ENCODE measurements at regions not wholly inside any gene's neighbourhood (a gene's known extent, or its start where the extent isn't known, plus 50 kb on each side); places are given as distances from the start of the nearest gene placed in this dataset.

GRCh38 chr3:25128735-25129134, 299.3 kb upstream of the RARB start:
- H3K4me3 Mint-ChIP-seq (ENCODE audit: unreplicated experiment), result no peak overlapping the region
- no peaks in the 10 kb centered on the region for H3K27me3 Mint-ChIP-seq (ENCODE audit: unreplicated experiment)
- no peak for DNase-seq (ENCODE audit: extremely low spot score, unreplicated experiment)
- H3K36me3 Mint-ChIP-seq (ENCODE audit: unreplicated experiment), result peaks cover 3% of the 10 kb centered on the region
- H3K9me3 Mint-ChIP-seq (ENCODE audit: unreplicated experiment), result peaks cover 8% of the 10 kb centered on the region
- H3K27ac Mint-ChIP-seq (ENCODE audit: unreplicated experiment), result no peak overlapping the region
- no peak for TF ChIP-seq CTCF (IDR thresholded peaks at IDR 0.05)
- peaks cover 7% of the 10 kb centered on the region for H3K4me1 Mint-ChIP-seq (ENCODE audit: unreplicated experiment)

GRCh38 chr3:25130724-25131520, 297.1 kb upstream of the RARB start:
- H3K27me3 Mint-ChIP-seq (ENCODE audit: unreplicated experiment), result no peaks in the 10 kb centered on the region
- H3K4me3 Mint-ChIP-seq (ENCODE audit: unreplicated experiment), result no peak overlapping the region
- peaks cover 3% of the 10 kb centered on the region for H3K36me3 Mint-ChIP-seq (ENCODE audit: unreplicated experiment)
- no peak for DNase-seq (ENCODE audit: extremely low spot score, unreplicated experiment)
- H3K4me1 Mint-ChIP-seq (ENCODE audit: unreplicated experiment), result peaks cover 10% of the 10 kb centered on the region
- TF ChIP-seq CTCF (IDR thresholded peaks at IDR 0.05), result no peak
- H3K27ac Mint-ChIP-seq (ENCODE audit: unreplicated experiment), result no peak overlapping the region
- peaks cover 8% of the 10 kb centered on the region for H3K9me3 Mint-ChIP-seq (ENCODE audit: unreplicated experiment)

- H3K36me3 Mint-ChIP-seq (ENCODE audit: unreplicated experiment), result no peaks in the 10 kb centered on the region
- no peaks in the 10 kb centered on the region for H3K27me3 Mint-ChIP-seq (ENCODE audit: unreplicated experiment)
- H3K4me1 Mint-ChIP-seq (ENCODE audit: unreplicated experiment), result peaks cover 10% of the 10 kb centered on the region
Measured at GRCh38 chr3:25133588-25133987, 294.5 kb upstream of the RARB start.

GRCh38 chr3:25137606-25138005, 290.5 kb upstream of the RARB start:
- H3K9me3 Mint-ChIP-seq (ENCODE audit: unreplicated experiment), result no peaks in the 10 kb centered on the region
- H3K27ac Mint-ChIP-seq (ENCODE audit: unreplicated experiment), result no peak overlapping the region
- H3K36me3 Mint-ChIP-seq (ENCODE audit: unreplicated experiment), result no peaks in the 10 kb centered on the region
- TF ChIP-seq CTCF (IDR thresholded peaks at IDR 0.05), result no peak
- no peaks in the 10 kb centered on the region for H3K27me3 Mint-ChIP-seq (ENCODE audit: unreplicated experiment)
- peaks cover 10% of the 10 kb centered on the region for H3K4me1 Mint-ChIP-seq (ENCODE audit: unreplicated experiment)
- no peak for DNase-seq (ENCODE audit: extremely low spot score, unreplicated experiment)
- H3K4me3 Mint-ChIP-seq (ENCODE audit: unreplicated experiment), result no peak overlapping the region

More at GRCh38 chr3:25133588-25133987, 294.5 kb upstream of the RARB start:
- Mint-ChIP-seq H3K9me3 (ENCODE audit: unreplicated experiment) (no peaks in the 10 kb centered on the region), H3K27ac (ENCODE audit: unreplicated experiment) (peak overlapping the region; percentile 43), H3K4me3 (ENCODE audit: unreplicated experiment) (peak overlapping the region; percentile 23)
- TF ChIP-seq CTCF (IDR thresholded peaks at IDR 0.05), result no peak
- no peak for DNase-seq (ENCODE audit: extremely low spot score, unreplicated experiment)

- Mint-ChIP-seq H3K9me3 (ENCODE audit: unreplicated experiment) (no peaks in the 10 kb centered on the region), H3K4me1 (ENCODE audit: unreplicated experiment) (no peaks in the 10 kb centered on the region), H3K27ac (ENCODE audit: unreplicated experiment) (no peak overlapping the region), H3K27me3 (ENCODE audit: unreplicated experiment) (no peaks in the 10 kb centered on the region), H3K4me3 (ENCODE audit: unreplicated experiment) (no peak overlapping the region), H3K36me3 (ENCODE audit: unreplicated experiment) (no peaks in the 10 kb centered on the region)
- no peak for TF ChIP-seq CTCF (IDR thresholded peaks at IDR 0.05)
- DNase-seq (ENCODE audit: extremely low spot score, unreplicated experiment), result no peak
Measured at GRCh38 chr3:25139267-25139666, 288.8 kb upstream of the RARB start.

Data from osteocyte (in vitro differentiated cells).